ENCODE measurements at regions not wholly inside any gene's neighbourhood (a gene's known extent, or its start where the extent isn't known, plus 50 kb on each side); places are given as distances from the start of the nearest gene placed in this dataset.

- H3K4me3 ChIP-seq (ENCODE audit: low read depth, low read length) = no peak overlapping the region
- H3K36me3 ChIP-seq (replicated peaks) = no peaks in the 10 kb centered on the region
- H3K27ac ChIP-seq = no peak overlapping the region
- TF ChIP-seq CTCF (IDR thresholded peaks at IDR 0.05; ENCODE audit: low read depth, low read length, missing control alignments) = no peak
- no peak for DNase-seq
- no peaks in the 10 kb centered on the region for H3K27me3 ChIP-seq (replicated peaks)
- in situ Hi-C loops (cut with HindIII; ENCODE audit: low pct_ligation_motif_present, low sequenced_read_pairs) = no loop called here
Measured at GRCh38 chr4:153901220-153901619, 112.3 kb upstream of the SFRP2 start.

GRCh38 chr4:153900426-153900825 lies 111.5 kb upstream of the SFRP2 start:
- no peak for DNase-seq
- TF ChIP-seq CTCF (IDR thresholded peaks at IDR 0.05; ENCODE audit: low read depth, low read length, missing control alignments) = no peak
- Histone ChIP-seq H3K27ac (no peak overlapping the region), H3K27me3 (replicated peaks) (no peaks in the 10 kb centered on the region), H3K4me3 (ENCODE audit: low read depth, low read length) (no peak overlapping the region), H3K36me3 (replicated peaks) (no peaks in the 10 kb centered on the region)
- in situ Hi-C loops (cut with HindIII; ENCODE audit: low pct_ligation_motif_present, low sequenced_read_pairs) = no loop called here

GRCh38 chr4:153890761-153891160 lies 101.9 kb upstream of the SFRP2 start:
- Histone ChIP-seq H3K27me3 (replicated peaks) (no peaks in the 10 kb centered on the region), H3K36me3 (replicated peaks) (no peaks in the 10 kb centered on the region), H3K4me3 (ENCODE audit: low read depth, low read length) (no peak overlapping the region), H3K27ac (no peak overlapping the region)
- in situ Hi-C loops (cut with HindIII; ENCODE audit: low pct_ligation_motif_present, low sequenced_read_pairs) = no loop called here
- TF ChIP-seq CTCF (IDR thresholded peaks at IDR 0.05; ENCODE audit: low read depth, low read length, missing control alignments) = no peak
- DNase-seq = no peak

- TF ChIP-seq CTCF (IDR thresholded peaks at IDR 0.05; ENCODE audit: low read depth, low read length, missing control alignments) = no peak
- Histone ChIP-seq H3K4me3 (ENCODE audit: low read depth, low read length) (no peak overlapping the region), H3K36me3 (replicated peaks) (no peaks in the 10 kb centered on the region), H3K27me3 (replicated peaks) (no peaks in the 10 kb centered on the region), H3K27ac (no peak overlapping the region)
- in situ Hi-C loops (cut with HindIII; ENCODE audit: low pct_ligation_motif_present, low sequenced_read_pairs) = no loop called here
- no peak for DNase-seq
Measured at GRCh38 chr4:153887217-153887616, 98.3 kb upstream of the SFRP2 start.

- H3K36me3 ChIP-seq (replicated peaks) = no peaks in the 10 kb centered on the region
- H3K4me3 ChIP-seq (ENCODE audit: low read depth, low read length) = no peak overlapping the region
- H3K27ac ChIP-seq = no peak overlapping the region
- no peak for TF ChIP-seq CTCF (IDR thresholded peaks at IDR 0.05; ENCODE audit: low read depth, low read length, missing control alignments)
- in situ Hi-C loops (cut with HindIII; ENCODE audit: low pct_ligation_motif_present, low sequenced_read_pairs) = no loop called here
- H3K27me3 ChIP-seq (replicated peaks) = no peaks in the 10 kb centered on the region
- no peak for DNase-seq
Measured at GRCh38 chr4:153884325-153884724, 95.4 kb upstream of the SFRP2 start.

- no peak for DNase-seq
- H3K4me3 ChIP-seq (ENCODE audit: low read depth, low read length) = no peak overlapping the region
Measured at GRCh38 chr4:153880983-153881382, 92.1 kb upstream of the SFRP2 start.

More at GRCh38 chr4:153880983-153881382, 92.1 kb upstream of the SFRP2 start:
- Histone ChIP-seq H3K27ac (no peak overlapping the region), H3K36me3 (replicated peaks) (no peaks in the 10 kb centered on the region), H3K27me3 (replicated peaks) (no peaks in the 10 kb centered on the region)
- in situ Hi-C loops (cut with HindIII; ENCODE audit: low pct_ligation_motif_present, low sequenced_read_pairs) = no loop called here
- no peak for TF ChIP-seq CTCF (IDR thresholded peaks at IDR 0.05; ENCODE audit: low read depth, low read length, missing control alignments)
